ENCODE measurements at regions not wholly inside any gene's neighbourhood (a gene's known extent, or its start where the extent isn't known, plus 50 kb on each side); places are given as distances from the start of the nearest gene placed in this dataset.

DNA sequence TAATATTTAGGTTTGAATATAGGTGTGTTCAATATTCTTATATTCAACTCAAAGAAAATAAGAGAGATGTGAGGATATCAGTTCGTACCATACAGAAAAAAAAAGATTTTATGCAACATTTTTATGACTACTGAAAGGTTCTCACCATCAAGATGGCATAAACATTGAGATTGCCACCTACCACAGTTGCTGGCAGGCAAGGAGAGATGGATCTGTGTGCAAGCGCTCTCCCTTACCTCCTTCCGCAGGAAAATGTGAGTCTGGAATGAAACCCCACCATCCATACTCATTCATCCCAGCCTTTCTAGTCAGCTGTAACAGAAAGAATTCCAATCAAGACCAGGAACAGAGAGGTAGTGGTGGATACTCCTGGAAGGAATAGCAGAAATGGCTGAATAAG lies 376.9 kb downstream of the PPP3CA start:
- WGBS, 2 donors = 95 to 96% methylated on average over 3 of the region's 3 CpGs
- no peaks in the 10 kb centered on the region for H3K4me1 ChIP-seq
- no peak overlapping the region for H3K4me3 ChIP-seq
- no peak overlapping the region for H3K27ac ChIP-seq
- TF ChIP-seq POLR2A (IDR thresholded peaks at IDR 0.05) = no peak
- TF ChIP-seq, protein P1, sequence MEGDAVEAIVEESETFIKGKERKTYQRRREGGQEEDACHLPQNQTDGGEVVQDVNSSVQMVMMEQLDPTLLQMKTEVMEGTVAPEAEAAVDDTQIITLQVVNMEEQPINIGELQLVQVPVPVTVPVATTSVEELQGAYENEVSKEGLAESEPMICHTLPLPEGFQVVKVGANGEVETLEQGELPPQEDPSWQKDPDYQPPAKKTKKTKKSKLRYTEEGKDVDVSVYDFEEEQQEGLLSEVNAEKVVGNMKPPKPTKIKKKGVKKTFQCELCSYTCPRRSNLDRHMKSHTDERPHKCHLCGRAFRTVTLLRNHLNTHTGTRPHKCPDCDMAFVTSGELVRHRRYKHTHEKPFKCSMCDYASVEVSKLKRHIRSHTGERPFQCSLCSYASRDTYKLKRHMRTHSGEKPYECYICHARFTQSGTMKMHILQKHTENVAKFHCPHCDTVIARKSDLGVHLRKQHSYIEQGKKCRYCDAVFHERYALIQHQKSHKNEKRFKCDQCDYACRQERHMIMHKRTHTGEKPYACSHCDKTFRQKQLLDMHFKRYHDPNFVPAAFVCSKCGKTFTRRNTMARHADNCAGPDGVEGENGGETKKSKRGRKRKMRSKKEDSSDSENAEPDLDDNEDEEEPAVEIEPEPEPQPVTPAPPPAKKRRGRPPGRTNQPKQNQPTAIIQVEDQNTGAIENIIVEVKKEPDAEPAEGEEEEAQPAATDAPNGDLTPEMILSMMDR (IDR thresholded peaks at IDR 0.05) = no peak
- no peaks in the 10 kb centered on the region for H3K27me3 ChIP-seq
- H3K36me3 ChIP-seq (ENCODE audit: low read depth, missing control alignments) = no peaks in the 10 kb centered on the region
- intact Hi-C loops (cut with DNase I; ENCODE audit: low total_unique reads) = no loop called here
- H3K9me3 ChIP-seq = no peaks in the 10 kb centered on the region
- DNase-seq = no peak

DNA sequence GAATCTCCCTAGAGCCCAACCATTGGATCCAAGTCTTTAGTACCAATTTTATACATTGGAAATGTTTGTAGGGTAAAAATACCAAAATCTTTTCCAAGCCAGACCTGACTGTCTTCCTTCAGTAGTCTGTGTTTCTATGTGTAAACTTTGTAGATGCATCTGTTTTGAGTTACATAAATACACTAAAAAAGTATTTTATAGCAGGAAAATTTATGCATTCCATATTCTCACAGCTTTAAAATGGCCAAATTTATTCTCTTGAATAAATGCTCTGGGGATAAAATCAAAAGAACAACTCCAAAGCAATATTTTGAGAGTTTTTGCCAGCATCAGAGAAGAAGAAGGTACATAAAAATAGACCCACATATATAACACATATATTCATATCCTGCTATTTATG lies 377.4 kb downstream of the PPP3CA start:
- Histone ChIP-seq H3K9me3 (no peaks in the 10 kb centered on the region), H3K27ac (no peak overlapping the region), H3K27me3 (no peaks in the 10 kb centered on the region), H3K36me3 (ENCODE audit: low read depth, missing control alignments) (no peaks in the 10 kb centered on the region), H3K4me3 (no peak overlapping the region), H3K4me1 (no peaks in the 10 kb centered on the region)
- no peak for DNase-seq
- TF ChIP-seq, protein P1 (IDR thresholded peaks at IDR 0.05) = no peak
- no peak for TF ChIP-seq POLR2A (IDR thresholded peaks at IDR 0.05)
- intact Hi-C loops (cut with DNase I; ENCODE audit: low total_unique reads) = no loop called here

DNA sequence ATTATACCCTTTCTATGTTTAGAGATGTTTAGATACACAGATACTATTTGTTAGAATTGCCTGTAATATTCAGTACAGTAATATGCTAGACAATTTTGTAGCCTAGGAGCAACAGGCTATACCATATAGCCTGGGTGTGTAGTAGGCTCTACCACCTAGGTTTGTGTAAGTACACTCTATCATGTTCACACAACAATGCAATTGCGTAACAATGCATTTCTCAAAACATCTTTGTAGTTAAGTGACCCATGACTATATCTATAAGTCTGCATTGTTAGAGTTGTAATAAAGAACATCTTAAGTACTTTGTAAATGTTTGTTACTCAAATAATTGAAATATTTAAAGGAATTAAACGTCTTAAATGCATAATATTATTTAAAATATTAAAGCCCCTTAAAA lies 379.3 kb downstream of the PPP3CA start:
- 67 to 83% methylated on average over 2 of the region's 2 CpGs for WGBS, 2 donors
- no peak for TF ChIP-seq POLR2A (IDR thresholded peaks at IDR 0.05)
- TF ChIP-seq, protein P1 (IDR thresholded peaks at IDR 0.05) = no peak

DNA sequence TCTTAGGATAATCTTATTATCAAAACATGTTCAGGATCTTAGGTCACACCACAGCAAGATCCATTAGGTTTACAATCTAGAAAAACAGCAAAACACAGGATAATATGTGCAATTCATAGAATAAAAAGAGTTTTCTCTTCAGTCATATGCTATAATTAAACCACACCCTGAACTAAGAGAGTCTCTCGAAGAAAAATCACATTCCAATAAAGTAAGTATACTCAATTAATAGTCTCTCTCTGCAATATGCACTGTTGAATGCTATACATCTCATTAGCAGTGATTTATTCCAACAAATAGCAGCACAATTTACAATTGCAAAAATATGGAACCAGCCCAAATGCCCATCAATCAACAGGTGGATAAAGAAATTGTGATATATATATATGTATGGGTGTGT lies 383.7 kb downstream of the PPP3CA start:
- Histone ChIP-seq H3K36me3 (ENCODE audit: low read depth, missing control alignments) (no peaks in the 10 kb centered on the region), H3K4me3 (no peak overlapping the region), H3K27ac (no peak overlapping the region), H3K27me3 (no peaks in the 10 kb centered on the region), H3K4me1 (no peaks in the 10 kb centered on the region), H3K9me3 (no peaks in the 10 kb centered on the region)
- TF ChIP-seq, protein P1 (IDR thresholded peaks at IDR 0.05) = no peak
- TF ChIP-seq POLR2A (IDR thresholded peaks at IDR 0.05) = no peak
- DNase-seq = no peak
- intact Hi-C loops (cut with DNase I; ENCODE audit: low total_unique reads) = no loop called here
- 94 to 100% methylated on average over 1 of the region's 1 CpG for WGBS, 2 donors

More for the DNA sequence above, 379.3 kb downstream of the PPP3CA start:
- no peaks in the 10 kb centered on the region for H3K4me1 ChIP-seq
- no peaks in the 10 kb centered on the region for H3K27me3 ChIP-seq
- no peak for DNase-seq
- no peaks in the 10 kb centered on the region for H3K36me3 ChIP-seq (ENCODE audit: low read depth, missing control alignments)
- intact Hi-C loops (cut with DNase I; ENCODE audit: low total_unique reads) = no loop called here
- H3K27ac ChIP-seq = no peak overlapping the region
- H3K4me3 ChIP-seq = no peak overlapping the region
- no peaks in the 10 kb centered on the region for H3K9me3 ChIP-seq

DNA sequence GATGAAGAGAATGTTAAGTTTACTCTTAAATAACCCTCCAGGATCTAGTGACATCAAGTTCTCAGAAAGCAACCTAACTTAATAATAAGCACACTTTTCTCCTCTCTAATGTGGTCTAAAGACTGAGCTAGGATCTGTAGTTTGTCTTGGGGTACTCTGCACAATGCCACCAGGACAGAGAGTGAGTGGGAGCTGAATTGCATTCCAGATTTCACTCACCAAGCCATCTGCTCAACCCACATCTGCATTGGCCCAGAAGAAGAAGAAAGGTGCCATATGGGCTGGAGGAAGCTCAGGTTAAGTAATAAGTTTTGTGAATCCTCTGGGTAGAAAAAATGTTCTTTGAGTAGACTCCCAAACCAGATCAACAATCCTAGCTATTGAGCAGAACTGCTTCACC lies 384.6 kb downstream of the PPP3CA start:
- Histone ChIP-seq H3K9me3 (no peaks in the 10 kb centered on the region), H3K4me3 (no peak overlapping the region), H3K4me1 (no peaks in the 10 kb centered on the region), H3K36me3 (ENCODE audit: low read depth, missing control alignments) (no peaks in the 10 kb centered on the region), H3K27me3 (no peaks in the 10 kb centered on the region), H3K27ac (no peak overlapping the region)
- TF ChIP-seq, protein P1 (IDR thresholded peaks at IDR 0.05) = no peak
- no peak for TF ChIP-seq POLR2A (IDR thresholded peaks at IDR 0.05)
- DNase-seq = no peak
- intact Hi-C loops (cut with DNase I; ENCODE audit: low total_unique reads) = no loop called here
